Ascending aorta (tissue), 2 donors: ENCODE measurements at regions not wholly inside any gene's neighbourhood (a gene's known extent, or its start where the extent isn't known, plus 50 kb on each side); places are given as distances from the start of the nearest gene placed in this dataset.

Experiments used
- DNase-seq, 2 donors: peaks; one replicate each; pipeline ENCODE4 v3.0.0-alpha.2; 2019; ENCODE audit warnings: low spot score in 2 of 2
- H3K27ac ChIP-seq, 2 donors: fragments of 200-600 bp; sonication (generic); one replicate each; pipeline ENCODE4 v1.5.1; 2016 to 2017; ENCODE audit warnings: mild to moderate bottlenecking in 1 of 2
- H3K27me3 ChIP-seq: fragments of 200-600 bp; sonication (generic); one replicate; pipeline ENCODE4 v1.5.1; 2017
- H3K36me3 ChIP-seq, 2 donors: fragments of 200-600 bp; sonication (generic); one replicate each; pipeline ENCODE4 v1.5.1; 2016
- H3K4me1 ChIP-seq, 2 donors: fragments of 200-600 bp; sonication (generic); one replicate each; pipeline ENCODE4 v1.5.1; 2016 to 2017; ENCODE audit warnings: mild to moderate bottlenecking in 1 of 2
- H3K4me3 ChIP-seq, 2 donors: fragments of 200-600 bp; sonication (generic); one replicate each; pipeline ENCODE4 v1.5.1; 2016 to 2017; ENCODE audit warnings: mild to moderate bottlenecking in 1 of 2
- H3K9me3 ChIP-seq, 2 donors: fragments of 200-600 bp; sonication (generic); one replicate each; pipeline ENCODE4 v1.5.1; 2016
- intact Hi-C: fragments of 100-400 bp; cut with DNase I; formaldehyde crosslinking; loops from one replicate; pipeline ENCODE4 v1.15.1; 2023
- TF ChIP-seq, protein P1 (sequence below), 3 experiments: fragments of 200-600 bp in 2 of 3; fragments of 450-650 bp in 1 of 3; sonication (generic) in 2 of 3; IDR thresholded peaks; one replicate each; pipeline ENCODE4 v1.5.1; 2016 to 2019; ENCODE audit warnings: antibody characterized with exemption in 3 of 3, mild to moderate bottlenecking in 1 of 3, moderate library complexity in 1 of 3

DNA sequence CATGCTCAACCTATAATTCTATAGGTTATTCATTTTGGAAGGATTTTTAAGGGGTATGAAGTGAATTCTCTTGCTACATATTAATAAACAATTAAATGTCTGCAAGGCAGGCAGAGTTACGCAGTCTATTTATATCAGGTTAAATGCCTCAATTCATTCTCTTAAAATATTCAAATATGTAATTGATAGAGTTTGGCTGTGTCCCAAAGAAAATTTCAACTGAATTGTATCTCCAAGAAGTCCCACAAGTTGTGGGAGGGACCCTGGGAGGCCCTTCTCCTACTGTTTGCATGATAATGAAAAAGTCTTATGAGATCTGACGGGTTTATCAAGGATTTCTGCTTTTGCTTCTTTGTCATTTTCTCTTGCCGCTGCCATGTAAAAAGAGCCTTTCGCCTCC, 576.1 kb downstream of the TMA16 start:
- intact Hi-C loops, result no loop called here
- H3K36me3 ChIP-seq, result no peaks in the 10 kb centered on the region
- no peaks in the 10 kb centered on the region for H3K4me1 ChIP-seq
- TF ChIP-seq, protein P1, sequence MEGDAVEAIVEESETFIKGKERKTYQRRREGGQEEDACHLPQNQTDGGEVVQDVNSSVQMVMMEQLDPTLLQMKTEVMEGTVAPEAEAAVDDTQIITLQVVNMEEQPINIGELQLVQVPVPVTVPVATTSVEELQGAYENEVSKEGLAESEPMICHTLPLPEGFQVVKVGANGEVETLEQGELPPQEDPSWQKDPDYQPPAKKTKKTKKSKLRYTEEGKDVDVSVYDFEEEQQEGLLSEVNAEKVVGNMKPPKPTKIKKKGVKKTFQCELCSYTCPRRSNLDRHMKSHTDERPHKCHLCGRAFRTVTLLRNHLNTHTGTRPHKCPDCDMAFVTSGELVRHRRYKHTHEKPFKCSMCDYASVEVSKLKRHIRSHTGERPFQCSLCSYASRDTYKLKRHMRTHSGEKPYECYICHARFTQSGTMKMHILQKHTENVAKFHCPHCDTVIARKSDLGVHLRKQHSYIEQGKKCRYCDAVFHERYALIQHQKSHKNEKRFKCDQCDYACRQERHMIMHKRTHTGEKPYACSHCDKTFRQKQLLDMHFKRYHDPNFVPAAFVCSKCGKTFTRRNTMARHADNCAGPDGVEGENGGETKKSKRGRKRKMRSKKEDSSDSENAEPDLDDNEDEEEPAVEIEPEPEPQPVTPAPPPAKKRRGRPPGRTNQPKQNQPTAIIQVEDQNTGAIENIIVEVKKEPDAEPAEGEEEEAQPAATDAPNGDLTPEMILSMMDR (IDR thresholded peaks at IDR 0.05), result no peak
- no peak overlapping the region for H3K27ac ChIP-seq
- H3K9me3 ChIP-seq, result peaks cover 0 to 4% of the 10 kb centered on the region in 2 donors
- no peak for DNase-seq
- no peak overlapping the region for H3K4me3 ChIP-seq
- no peaks in the 10 kb centered on the region for H3K27me3 ChIP-seq

DNA sequence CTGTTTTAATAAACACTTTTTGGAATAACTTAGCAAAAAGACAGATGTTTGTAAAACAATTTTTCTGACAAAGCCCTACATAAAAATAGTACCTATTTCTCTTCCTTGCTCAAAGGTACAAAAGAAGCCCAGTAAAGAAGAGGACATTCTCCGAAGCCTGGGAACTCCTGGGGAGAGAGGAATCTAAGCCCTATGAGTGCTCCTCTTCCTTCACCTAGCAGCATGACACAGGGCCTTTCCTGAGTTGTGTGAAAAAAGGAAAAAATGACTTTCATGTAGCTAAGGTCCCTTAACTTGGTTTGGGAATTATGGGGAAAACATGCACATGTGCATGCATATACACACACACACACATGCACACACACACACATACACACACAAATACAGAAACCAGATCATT, 586.9 kb downstream of the TMA16 start:
- H3K27ac ChIP-seq, result no peak overlapping the region
- TF ChIP-seq, protein P1 (IDR thresholded peaks at IDR 0.05), result no peak
- intact Hi-C loops, result no loop called here
- no peak for DNase-seq
- H3K36me3 ChIP-seq, result no peaks in the 10 kb centered on the region
- no peaks in the 10 kb centered on the region for H3K9me3 ChIP-seq
- no peak overlapping the region for H3K4me3 ChIP-seq
- no peaks in the 10 kb centered on the region for H3K4me1 ChIP-seq
- no peaks in the 10 kb centered on the region for H3K27me3 ChIP-seq

DNA sequence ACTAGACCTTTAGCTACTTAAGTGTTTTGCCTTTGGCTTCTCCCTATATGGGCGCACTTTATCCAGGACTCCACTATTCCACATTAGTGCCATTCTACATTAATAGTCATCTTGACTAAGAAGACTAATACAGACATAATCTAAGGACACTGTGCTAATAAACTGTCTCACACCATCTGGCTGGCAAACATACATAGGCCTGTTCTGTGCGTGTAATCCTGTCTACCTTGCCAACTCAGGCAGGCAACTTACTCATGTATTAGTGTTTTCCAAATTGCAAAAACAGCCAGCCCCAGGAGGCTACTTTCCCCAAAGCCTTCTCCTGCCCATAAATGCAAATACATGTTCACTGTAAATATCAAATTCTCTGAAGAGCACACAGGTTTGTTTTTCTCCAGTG, 587.3 kb downstream of the TMA16 start:
- Histone ChIP-seq H3K9me3 (no peaks in the 10 kb centered on the region), H3K27ac (no peak overlapping the region), H3K4me3 (no peak overlapping the region), H3K4me1 (no peaks in the 10 kb centered on the region), H3K36me3 (no peaks in the 10 kb centered on the region), H3K27me3 (no peaks in the 10 kb centered on the region)
- DNase-seq, result no peak
- intact Hi-C loops, result no loop called here
- TF ChIP-seq, protein P1 (IDR thresholded peaks at IDR 0.05), result no peak

DNA sequence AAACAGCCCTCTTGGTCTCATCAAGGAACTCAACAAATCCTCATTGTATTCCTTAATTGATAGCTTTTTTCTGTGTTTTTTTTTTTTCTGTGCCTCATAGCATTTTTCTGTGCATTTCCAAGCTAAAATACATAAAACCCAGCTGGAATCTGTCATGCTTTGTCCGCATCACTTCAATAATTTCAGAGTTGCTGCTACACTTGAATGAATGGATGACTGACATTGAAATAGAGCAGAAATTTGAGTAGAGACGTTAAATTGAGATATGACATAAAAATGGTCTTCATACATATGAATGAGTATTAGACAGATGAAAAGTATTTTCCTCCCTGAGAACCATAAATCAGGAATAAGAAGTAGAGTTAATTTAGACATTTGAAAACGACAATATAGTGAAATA, 593.2 kb downstream of the TMA16 start:
- no peaks in the 10 kb centered on the region for H3K9me3 ChIP-seq
- H3K4me3 ChIP-seq, result no peak overlapping the region
- TF ChIP-seq, protein P1 (IDR thresholded peaks at IDR 0.05), result no peak
- H3K27ac ChIP-seq, result no peak overlapping the region
- no peaks in the 10 kb centered on the region for H3K4me1 ChIP-seq
- H3K36me3 ChIP-seq, result no peaks in the 10 kb centered on the region
- intact Hi-C loops, result no loop called here
- H3K27me3 ChIP-seq, result no peaks in the 10 kb centered on the region
- DNase-seq, result no peak

DNA sequence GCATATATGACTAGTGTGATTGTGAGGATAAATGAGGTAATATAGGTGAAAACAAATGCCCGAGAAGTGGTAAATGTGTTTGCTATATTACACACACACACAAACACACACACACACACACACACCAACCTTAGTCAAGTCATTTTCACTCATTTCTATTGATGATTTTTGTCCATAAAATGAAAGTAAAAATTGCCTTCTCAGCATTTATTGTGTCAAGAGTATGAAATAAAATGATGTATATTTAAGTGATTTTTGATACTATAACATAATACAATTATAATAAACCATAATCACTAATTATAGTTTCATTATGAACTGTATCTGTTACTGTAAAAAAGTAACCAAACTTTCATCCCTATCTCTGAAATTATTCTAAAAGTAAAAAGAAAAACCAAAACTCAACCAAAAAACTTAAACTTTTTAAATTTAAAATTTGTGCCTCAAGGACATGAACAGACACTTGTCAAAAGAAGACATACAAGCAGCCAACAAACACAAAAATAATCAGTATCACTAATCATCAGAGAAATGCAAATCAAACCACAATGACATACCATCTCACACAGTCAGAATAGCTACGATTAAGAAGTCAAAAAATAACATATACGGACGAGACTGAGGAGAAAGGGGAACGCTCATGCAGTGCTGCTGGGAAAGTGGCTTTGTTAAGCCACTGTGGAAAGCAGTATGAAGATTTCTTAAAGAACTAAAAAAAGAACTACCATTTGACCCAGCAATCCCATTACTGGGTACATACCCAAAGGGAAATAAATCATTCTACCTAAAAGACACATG, 601.0 kb downstream of the TMA16 start:
- Histone ChIP-seq H3K36me3 (no peaks in the 10 kb centered on the region), H3K27ac (no peak overlapping the region), H3K9me3 (no peaks in the 10 kb centered on the region), H3K4me1 (no peaks in the 10 kb centered on the region), H3K4me3 (no peak overlapping the region), H3K27me3 (no peaks in the 10 kb centered on the region)
- intact Hi-C loops, result no loop called here
- no peak for DNase-seq
- TF ChIP-seq, protein P1 (IDR thresholded peaks at IDR 0.05), result no peak
